H9 (cell line): ENCODE measurements at regions not wholly inside any gene's neighbourhood (a gene's known extent, or its start where the extent isn't known, plus 50 kb on each side); places are given as distances from the start of the nearest gene placed in this dataset.

Experiments used
- DNase-seq: peaks from one replicate; pipeline ENCODE4 v3.0.0-alpha.2; 2017
- H2AFZ ChIP-seq: one replicate; pipeline ENCODE4 v1.6.1; 2013; ENCODE audit warnings: mild to moderate bottlenecking, low read length, control low read depth, moderate library complexity
- H2AK5ac ChIP-seq: 2 replicates; pipeline ENCODE4 v1.6.1; 2013; ENCODE audit warnings: low read length, control low read depth, mixed read lengths; ENCODE audit not compliant: insufficient read length
- H2BK120ac ChIP-seq: one replicate; pipeline ENCODE4 v1.6.1; 2013; ENCODE audit warnings: low read depth, mild to moderate bottlenecking, low read length, control low read depth, inconsistent platforms; ENCODE audit not compliant: poor library complexity, severe bottlenecking
- H2BK12ac ChIP-seq: 2 replicates; pipeline ENCODE4 v1.6.1; 2013; ENCODE audit warnings: low read length, control low read depth, mixed read lengths, low read depth; ENCODE audit not compliant: insufficient read length
- H2BK15ac ChIP-seq: 2 replicates; pipeline ENCODE4 v1.6.1; 2013; ENCODE audit warnings: low read depth, low read length, control low read depth
- H2BK20ac ChIP-seq: one replicate; pipeline ENCODE4 v1.6.1; 2013; ENCODE audit warnings: low read depth, mild to moderate bottlenecking, low read length, control low read depth, inconsistent platforms; ENCODE audit not compliant: poor library complexity, severe bottlenecking
- H2BK5ac ChIP-seq: 2 replicates; pipeline ENCODE4 v1.6.1; 2013; ENCODE audit warnings: low read length, control low read depth, mixed read lengths; ENCODE audit not compliant: insufficient read length
- H3K14ac ChIP-seq: 2 replicates; pipeline ENCODE4 v1.6.1; 2013; ENCODE audit warnings: low read length, control low read depth; ENCODE audit not compliant: insufficient read depth
- H3K18ac ChIP-seq: 2 replicates; pipeline ENCODE4 v1.6.1; 2013; ENCODE audit warnings: low read depth, mild to moderate bottlenecking, mixed read lengths, low read length, control low read depth; ENCODE audit not compliant: insufficient read length
- H3K23ac ChIP-seq: 2 replicates; pipeline ENCODE4 v1.6.1; 2013; ENCODE audit warnings: low read length, control low read depth, mixed read lengths, low read depth; ENCODE audit not compliant: insufficient read length
- H3K23me2 ChIP-seq: 2 replicates; pipeline ENCODE4 v1.6.1; 2013; ENCODE audit warnings: low read depth, mild to moderate bottlenecking, mixed read lengths, low read length, control low read depth; ENCODE audit not compliant: insufficient read length, poor library complexity, severe bottlenecking
- H3K27ac ChIP-seq: 2 replicates; pipeline ENCODE4 v1.5.1; 2013; ENCODE audit warnings: low read length, control low read depth, mixed read lengths, low read depth; ENCODE audit not compliant: insufficient read length
- H3K27me3 ChIP-seq: 2 replicates; pipeline ENCODE4 v1.6.1; 2013; ENCODE audit warnings: low read length, control low read depth, inconsistent platforms; ENCODE audit not compliant: insufficient read depth
- H3K4ac ChIP-seq: 2 replicates; pipeline ENCODE4 v1.6.1; 2013; ENCODE audit warnings: low read depth, mild to moderate bottlenecking, control low read depth, inconsistent platforms, low read length, moderate library complexity
- H3K4me1 ChIP-seq: 2 replicates; pipeline ENCODE4 v1.6.1; 2013; ENCODE audit warnings: low read length, control low read depth, inconsistent platforms; ENCODE audit not compliant: insufficient read depth
- H3K4me2 ChIP-seq: 2 replicates; pipeline ENCODE4 v1.6.1; 2013; ENCODE audit warnings: low read length, control low read depth, mixed read lengths; ENCODE audit not compliant: insufficient read length, insufficient read depth
- H3K56ac ChIP-seq: 2 replicates; pipeline ENCODE4 v1.6.1; 2013; ENCODE audit warnings: low read depth, mild to moderate bottlenecking, mixed read lengths, low read length, control low read depth; ENCODE audit not compliant: insufficient read length
- H3K79me1 ChIP-seq: 2 replicates; pipeline ENCODE4 v1.6.1; 2013; ENCODE audit warnings: low read depth, mild to moderate bottlenecking, moderate library complexity, low read length, control low read depth, inconsistent platforms; ENCODE audit not compliant: insufficient read depth, poor library complexity, severe bottlenecking
- H3K79me2 ChIP-seq: 2 replicates; pipeline ENCODE4 v1.6.1; 2013; ENCODE audit warnings: low read length, control low read depth, inconsistent platforms; ENCODE audit not compliant: insufficient read depth
- H3K9ac ChIP-seq: 2 replicates; pipeline ENCODE4 v1.6.1; 2013; ENCODE audit warnings: low read length, control low read depth, mixed read lengths; ENCODE audit not compliant: insufficient read length; ENCODE audit errors: extremely low read depth
- H3K9me3 ChIP-seq: one replicate; pipeline ENCODE4 v1.6.1; 2013; ENCODE audit warnings: low read depth, low read length, inconsistent platforms; ENCODE audit not compliant: control insufficient read depth
- H3T11ph ChIP-seq: one replicate; pipeline ENCODE4 v1.6.1; 2013; ENCODE audit warnings: mild to moderate bottlenecking, low read length, control low read depth, inconsistent platforms
- H4K20me1 ChIP-seq: one replicate; pipeline ENCODE4 v1.6.1; 2013; ENCODE audit not compliant: control insufficient read depth, insufficient read length, insufficient read depth
- H4K5ac ChIP-seq: 2 replicates; pipeline ENCODE4 v1.6.1; 2013; ENCODE audit warnings: low read depth, mild to moderate bottlenecking, mixed read lengths, low read length, control low read depth; ENCODE audit not compliant: insufficient read length
- H4K8ac ChIP-seq: replicated peaks from 2 replicates; pipeline ENCODE4 v1.6.1; 2013; ENCODE audit warnings: low read length, control low read depth, mixed read lengths, low read depth; ENCODE audit not compliant: insufficient read length
- H4K91ac ChIP-seq: 2 replicates; pipeline ENCODE4 v1.6.1; 2013; ENCODE audit warnings: low read depth, mild to moderate bottlenecking, moderate library complexity, mixed read lengths, low read length, control low read depth; ENCODE audit not compliant: insufficient read length
- H3K27ac Mint-ChIP-seq, 3 experiments: 2 replicates in 2 of 3; 3 replicates in 1 of 3; pipeline ENCODE4 v1.8.0; 2020 to 2021; ENCODE audit warnings: mixed read lengths in 3 of 3, mild to moderate bottlenecking in 1 of 3, moderate library complexity in 1 of 3
- H3K27me3 Mint-ChIP-seq: 2 replicates; pipeline ENCODE4 v1.8.0; 2021; ENCODE audit warnings: low read depth, mild to moderate bottlenecking, moderate library complexity, mixed read lengths
- H3K36me3 Mint-ChIP-seq, 3 experiments: 2 replicates in 2 of 3; 3 replicates in 1 of 3; pipeline ENCODE4 v1.8.0; 2020 to 2021; ENCODE audit warnings: low read depth in 3 of 3, mixed read lengths in 3 of 3; ENCODE audit not compliant: insufficient read depth in 1 of 3
- H3K4me1 Mint-ChIP-seq, 2 experiments: 2 replicates each; pipeline ENCODE4 v1.8.0; 2020; ENCODE audit warnings: mixed read lengths in 2 of 2
- H3K4me3 Mint-ChIP-seq, 2 experiments: 2 replicates in 1 of 2; 3 replicates in 1 of 2; pipeline ENCODE4 v1.8.0; 2020 to 2021; ENCODE audit warnings: mild to moderate bottlenecking in 2 of 2, mixed read lengths in 2 of 2, moderate library complexity in 1 of 2
- H3K9me3 Mint-ChIP-seq, 2 experiments: 2 replicates in 1 of 2; 3 replicates in 1 of 2; pipeline ENCODE4 v1.8.0; 2020; ENCODE audit warnings: mild to moderate bottlenecking in 2 of 2, mixed read lengths in 2 of 2, moderate library complexity in 1 of 2
- WGBS: extraction: QIAGEN DNeasy Blood & Tissue Kit; methylation state at CpG from one replicate; pipeline ENCODE4 v1.1.7; 2013; ENCODE audit warnings: missing lambda C conversion rate, low lambda C conversion rate, mixed read lengths; ENCODE audit not compliant: insufficient read length; ENCODE audit errors: extremely low coverage; 5-methylcytosine and 5-hydroxymethylcytosine counted together
- TF ChIP-seq, protein P1 (sequence below): fragments of 200-600 bp; sonication (generic); conservative IDR thresholded peaks from 3 replicates; pipeline ENCODE4 v1.8.0; 2021; ENCODE audit warnings: antibody characterized with exemption, mild to moderate bottlenecking

DNA sequence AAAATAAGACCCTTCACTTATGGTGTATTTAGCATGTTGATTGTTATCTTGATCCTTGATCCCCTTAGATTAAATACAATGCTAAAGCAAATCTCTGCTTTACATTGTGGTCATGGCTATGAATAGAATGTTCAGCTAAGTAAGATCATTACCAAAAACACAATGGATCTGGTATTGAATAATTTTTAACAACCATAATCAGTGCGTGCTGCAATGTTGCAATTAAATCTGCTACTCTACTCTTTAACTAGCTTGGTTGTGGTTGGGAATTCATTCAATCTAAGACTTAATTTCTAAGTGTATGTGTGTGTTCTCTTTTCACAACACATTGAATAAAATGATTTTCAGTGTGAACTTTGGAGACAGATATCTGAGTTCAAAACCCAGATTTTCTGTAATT is 442.5 kb upstream of the ZNF804A start:
- no peak overlapping the region for H4K5ac ChIP-seq
- H3K18ac ChIP-seq: no peak overlapping the region
- H3K4me1 Mint-ChIP-seq: peaks cover 12 to 13% of the 10 kb centered on the region in 2 experiments
- peaks cover 3 to 5% of the 10 kb centered on the region in 2 experiments; a peak in 2 of 5 replicates for H3K9me3 Mint-ChIP-seq
- no CpG with 5 or more reads among the region's 1 CpG for WGBS
- H2BK15ac ChIP-seq: no peak overlapping the region
- H3K9me3 ChIP-seq: no peaks in the 10 kb centered on the region
- no peak overlapping the region for H2BK20ac ChIP-seq
- H3K27ac ChIP-seq: no peak overlapping the region
- no peak overlapping the region for H2AK5ac ChIP-seq
- peaks cover 4% of the 10 kb centered on the region; the same call in 1 of the 2 replicates for H3K4me1 ChIP-seq
- no peak overlapping the region for H4K8ac ChIP-seq
- H3K27me3 ChIP-seq: no peaks in the 10 kb centered on the region
- no peak overlapping the region for H2AFZ ChIP-seq
- H4K91ac ChIP-seq: no peak overlapping the region
- no peak overlapping the region for H3K4me3 Mint-ChIP-seq
- H3K23me2 ChIP-seq: no peaks in the 10 kb centered on the region
- H3K14ac ChIP-seq: no peak overlapping the region
- H3K27ac Mint-ChIP-seq: no peak overlapping the region
- H2BK5ac ChIP-seq: no peak overlapping the region
- H3K4ac ChIP-seq: no peak overlapping the region
- H3K79me2 ChIP-seq: no peaks in the 10 kb centered on the region
- H3K4me2 ChIP-seq: no peak overlapping the region
- H2BK12ac ChIP-seq: no peak overlapping the region
- TF ChIP-seq, protein P1, sequence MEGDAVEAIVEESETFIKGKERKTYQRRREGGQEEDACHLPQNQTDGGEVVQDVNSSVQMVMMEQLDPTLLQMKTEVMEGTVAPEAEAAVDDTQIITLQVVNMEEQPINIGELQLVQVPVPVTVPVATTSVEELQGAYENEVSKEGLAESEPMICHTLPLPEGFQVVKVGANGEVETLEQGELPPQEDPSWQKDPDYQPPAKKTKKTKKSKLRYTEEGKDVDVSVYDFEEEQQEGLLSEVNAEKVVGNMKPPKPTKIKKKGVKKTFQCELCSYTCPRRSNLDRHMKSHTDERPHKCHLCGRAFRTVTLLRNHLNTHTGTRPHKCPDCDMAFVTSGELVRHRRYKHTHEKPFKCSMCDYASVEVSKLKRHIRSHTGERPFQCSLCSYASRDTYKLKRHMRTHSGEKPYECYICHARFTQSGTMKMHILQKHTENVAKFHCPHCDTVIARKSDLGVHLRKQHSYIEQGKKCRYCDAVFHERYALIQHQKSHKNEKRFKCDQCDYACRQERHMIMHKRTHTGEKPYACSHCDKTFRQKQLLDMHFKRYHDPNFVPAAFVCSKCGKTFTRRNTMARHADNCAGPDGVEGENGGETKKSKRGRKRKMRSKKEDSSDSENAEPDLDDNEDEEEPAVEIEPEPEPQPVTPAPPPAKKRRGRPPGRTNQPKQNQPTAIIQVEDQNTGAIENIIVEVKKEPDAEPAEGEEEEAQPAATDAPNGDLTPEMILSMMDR: no peak
- H4K20me1 ChIP-seq: no peaks in the 10 kb centered on the region
- no peaks in the 10 kb centered on the region for H3K27me3 Mint-ChIP-seq
- no peak overlapping the region for H2BK120ac ChIP-seq
- no peak overlapping the region for H3T11ph ChIP-seq
- DNase-seq: no peak
- no peak overlapping the region for H3K23ac ChIP-seq
- no peaks in the 10 kb centered on the region for H3K79me1 ChIP-seq
- H3K36me3 Mint-ChIP-seq: no peaks in the 10 kb centered on the region; a peak in 2 of 7 replicates
- H3K9ac ChIP-seq: no peak overlapping the region
- no peak overlapping the region for H3K56ac ChIP-seq
